Lung (tissue), 11 donors: ENCODE measurements at regions not wholly inside any gene's neighbourhood (a gene's known extent, or its start where the extent isn't known, plus 50 kb on each side); places are given as distances from the start of the nearest gene placed in this dataset.

ENCODE experiments used
- ATAC-seq: fragments of 200-7000 bp; cut with Tn5 transposase; one replicate; pipeline ENCODE4 v1.9.1; 2020; ENCODE audit warnings: moderate number of reproducible peaks; ENCODE audit not compliant: insufficient read depth, low FRiP score
- DNase-seq, 3 donors: peaks; one replicate each; pipeline ENCODE4 v3.0.0-alpha.2; 2013 to 2017
- H3K27ac ChIP-seq, 2 donors: one replicate each; pipeline ENCODE4 v1.5.1; 2013; ENCODE audit warnings: mild to moderate bottlenecking in 2 of 2, moderate library complexity in 2 of 2, control low read depth in 1 of 2, inconsistent platforms in 1 of 2, low read depth in 1 of 2, low read length in 1 of 2
- H3K27me3 ChIP-seq, 3 donors: one replicate each; pipeline ENCODE4 v1.5.1; 2013; ENCODE audit warnings: low read length in 2 of 3; ENCODE audit not compliant: control insufficient read depth in 3 of 3, insufficient read depth in 3 of 3
- H3K36me3 ChIP-seq, 4 donors: one replicate each; pipeline ENCODE4 v1.5.1; 2013; ENCODE audit warnings: low read length in 4 of 4, mild to moderate bottlenecking in 1 of 4, moderate library complexity in 1 of 4; ENCODE audit not compliant: control insufficient read depth in 4 of 4, insufficient read depth in 4 of 4
- H3K4me1 ChIP-seq, 5 donors: one replicate each; pipeline ENCODE4 v1.5.1; 2013; ENCODE audit warnings: low read length in 5 of 5, mild to moderate bottlenecking in 2 of 5, moderate library complexity in 1 of 5; ENCODE audit not compliant: control insufficient read depth in 5 of 5, insufficient read depth in 5 of 5
- H3K4me3 ChIP-seq: one replicate; pipeline ENCODE4 v1.5.1; 2013; ENCODE audit warnings: mild to moderate bottlenecking, control low read depth, moderate library complexity
- H3K9ac ChIP-seq, 2 donors: one replicate each; pipeline ENCODE4 v1.5.1; 2013; ENCODE audit warnings: low read length in 2 of 2, control low read depth in 1 of 2; ENCODE audit not compliant: insufficient read depth in 1 of 2
- H3K9me3 ChIP-seq, 4 donors: one replicate each; pipeline ENCODE4 v1.5.1; 2013; ENCODE audit warnings: low read length in 3 of 4, mild to moderate bottlenecking in 1 of 4, moderate library complexity in 1 of 4; ENCODE audit not compliant: control insufficient read depth in 4 of 4, insufficient read depth in 3 of 4
- WGBS, 2 donors: extraction: QIAGEN DNeasy Blood & Tissue Kit; methylation state at CpG; one replicate each; pipeline ENCODE4 v1.1.7; 2013; 5-methylcytosine and 5-hydroxymethylcytosine counted together
- TF ChIP-seq, protein P1 (sequence below): IDR thresholded peaks from 2 replicates; pipeline ENCODE4 v1.5.1; 2012; ENCODE audit warnings: mild to moderate bottlenecking; ENCODE audit errors: control extremely low read depth, extremely low read depth
- donor health status: control.
- donor health status: control.
- donor health status: Bipolar disorder and iron deficiency.
- donor health status: healthy.
- donor health status: DM: yes; HTN: yes; CAD: no.

- no peaks in the 10 kb centered on the region for H3K36me3 ChIP-seq
- no peak overlapping the region for H3K9ac ChIP-seq
- no peak overlapping the region for H3K4me3 ChIP-seq
- H3K27ac ChIP-seq: no peak overlapping the region
- TF ChIP-seq, protein P1, sequence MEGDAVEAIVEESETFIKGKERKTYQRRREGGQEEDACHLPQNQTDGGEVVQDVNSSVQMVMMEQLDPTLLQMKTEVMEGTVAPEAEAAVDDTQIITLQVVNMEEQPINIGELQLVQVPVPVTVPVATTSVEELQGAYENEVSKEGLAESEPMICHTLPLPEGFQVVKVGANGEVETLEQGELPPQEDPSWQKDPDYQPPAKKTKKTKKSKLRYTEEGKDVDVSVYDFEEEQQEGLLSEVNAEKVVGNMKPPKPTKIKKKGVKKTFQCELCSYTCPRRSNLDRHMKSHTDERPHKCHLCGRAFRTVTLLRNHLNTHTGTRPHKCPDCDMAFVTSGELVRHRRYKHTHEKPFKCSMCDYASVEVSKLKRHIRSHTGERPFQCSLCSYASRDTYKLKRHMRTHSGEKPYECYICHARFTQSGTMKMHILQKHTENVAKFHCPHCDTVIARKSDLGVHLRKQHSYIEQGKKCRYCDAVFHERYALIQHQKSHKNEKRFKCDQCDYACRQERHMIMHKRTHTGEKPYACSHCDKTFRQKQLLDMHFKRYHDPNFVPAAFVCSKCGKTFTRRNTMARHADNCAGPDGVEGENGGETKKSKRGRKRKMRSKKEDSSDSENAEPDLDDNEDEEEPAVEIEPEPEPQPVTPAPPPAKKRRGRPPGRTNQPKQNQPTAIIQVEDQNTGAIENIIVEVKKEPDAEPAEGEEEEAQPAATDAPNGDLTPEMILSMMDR: no peak
- 60 to 76% methylated on average over 7 of the region's 7 CpGs for WGBS, 2 donors
- DNase-seq (no peak), ATAC-seq (no peak)
- peaks cover 0 to 5% (median 0%) of the 10 kb centered on the region in 4 donors for H3K9me3 ChIP-seq
- peaks cover 0 to 3% (median 0%) of the 10 kb centered on the region in 3 donors for H3K27me3 ChIP-seq
- H3K4me1 ChIP-seq: no peaks in the 10 kb centered on the region
These were observed 81.1 kb upstream of the LHX1 start for GRCh38 chr17:36856222-36856621.

GRCh38 chr17:36856903-36857381, 80.3 kb upstream of the LHX1 start:
- H3K27me3 ChIP-seq: peaks cover 0 to 3% (median 0%) of the 10 kb centered on the region in 3 donors
- peaks cover 0 to 5% (median 0%) of the 10 kb centered on the region in 4 donors for H3K9me3 ChIP-seq
- H3K9ac ChIP-seq: no peak overlapping the region
- TF ChIP-seq, protein P1: no peak
- 68 to 75% methylated on average over 16 of the region's 16 CpGs for WGBS, 2 donors
- no peaks in the 10 kb centered on the region for H3K4me1 ChIP-seq
- H3K4me3 ChIP-seq: no peak overlapping the region
- DNase-seq: no peak
- no peaks in the 10 kb centered on the region for H3K36me3 ChIP-seq
- no peak overlapping the region for H3K27ac ChIP-seq
- ATAC-seq: no peak

DNA sequence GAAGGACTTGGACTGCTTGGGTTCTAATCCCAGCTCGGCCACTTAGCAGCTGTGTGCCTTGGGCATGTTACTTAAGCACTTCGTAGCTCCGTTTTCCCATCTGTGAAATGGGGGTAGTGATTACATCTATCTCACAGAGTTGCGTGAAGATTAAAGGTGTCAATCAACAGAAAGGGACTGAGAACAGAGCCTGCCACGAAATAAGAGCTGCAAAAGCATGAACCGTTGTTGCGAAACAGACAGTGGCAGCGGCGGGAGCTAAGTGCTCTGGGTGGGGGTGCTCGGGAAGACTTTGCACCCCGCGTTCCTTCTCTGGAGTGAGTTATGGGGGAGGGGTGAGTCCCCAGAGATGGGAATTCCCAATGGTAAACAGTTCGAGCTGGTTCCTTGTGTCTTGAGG, 79.6 kb upstream of the LHX1 start:
- TF ChIP-seq, protein P1: no peak
- ATAC-seq (no peak), DNase-seq (no peak)
- no peak overlapping the region for H3K9ac ChIP-seq
- H3K4me3 ChIP-seq: no peak overlapping the region
- peaks cover 0 to 7% (median 0%) of the 10 kb centered on the region in 4 donors for H3K9me3 ChIP-seq
- H3K27me3 ChIP-seq: peaks cover 0 to 3% (median 0%) of the 10 kb centered on the region in 3 donors
- no peaks in the 10 kb centered on the region for H3K4me1 ChIP-seq
- H3K36me3 ChIP-seq: no peaks in the 10 kb centered on the region
- no peak overlapping the region for H3K27ac ChIP-seq
- 55 to 64% methylated on average over 13 of the region's 13 CpGs for WGBS, 2 donors
